ENCODE measurements at regions not wholly inside any gene's neighbourhood (a gene's known extent, or its start where the extent isn't known, plus 50 kb on each side); places are given as distances from the start of the nearest gene placed in this dataset.

- no peak overlapping the region for H3K4me3 ChIP-seq (ENCODE audit: control insufficient read depth, low read depth, low read length)
- TF ChIP-seq, protein P1, sequence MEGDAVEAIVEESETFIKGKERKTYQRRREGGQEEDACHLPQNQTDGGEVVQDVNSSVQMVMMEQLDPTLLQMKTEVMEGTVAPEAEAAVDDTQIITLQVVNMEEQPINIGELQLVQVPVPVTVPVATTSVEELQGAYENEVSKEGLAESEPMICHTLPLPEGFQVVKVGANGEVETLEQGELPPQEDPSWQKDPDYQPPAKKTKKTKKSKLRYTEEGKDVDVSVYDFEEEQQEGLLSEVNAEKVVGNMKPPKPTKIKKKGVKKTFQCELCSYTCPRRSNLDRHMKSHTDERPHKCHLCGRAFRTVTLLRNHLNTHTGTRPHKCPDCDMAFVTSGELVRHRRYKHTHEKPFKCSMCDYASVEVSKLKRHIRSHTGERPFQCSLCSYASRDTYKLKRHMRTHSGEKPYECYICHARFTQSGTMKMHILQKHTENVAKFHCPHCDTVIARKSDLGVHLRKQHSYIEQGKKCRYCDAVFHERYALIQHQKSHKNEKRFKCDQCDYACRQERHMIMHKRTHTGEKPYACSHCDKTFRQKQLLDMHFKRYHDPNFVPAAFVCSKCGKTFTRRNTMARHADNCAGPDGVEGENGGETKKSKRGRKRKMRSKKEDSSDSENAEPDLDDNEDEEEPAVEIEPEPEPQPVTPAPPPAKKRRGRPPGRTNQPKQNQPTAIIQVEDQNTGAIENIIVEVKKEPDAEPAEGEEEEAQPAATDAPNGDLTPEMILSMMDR (IDR thresholded peaks at IDR 0.05; ENCODE audit: control insufficient read depth, insufficient read depth, low read depth, low read length, missing control alignments): no peak
These were observed 171.0 kb upstream of the HS6ST1 start for GRCh38 chr2:128489526-128490273.

GRCh38 chr2:128490321-128490720 lies 171.7 kb upstream of the HS6ST1 start:
- TF ChIP-seq, protein P1 (IDR thresholded peaks at IDR 0.05; ENCODE audit: control insufficient read depth, insufficient read depth, low read depth, low read length, missing control alignments): no peak
- H3K4me3 ChIP-seq (ENCODE audit: control insufficient read depth, low read depth, low read length): no peak overlapping the region

More at GRCh38 chr2:128489526-128490273, 171.0 kb upstream of the HS6ST1 start:
- no peak for DNase-seq (ENCODE audit: low read depth)

GRCh38 chr2:128490881-128491691 lies 172.4 kb upstream of the HS6ST1 start:
- no peak overlapping the region for H3K4me3 ChIP-seq (ENCODE audit: control insufficient read depth, low read depth, low read length)
- DNase-seq (ENCODE audit: low read depth): no peak
- TF ChIP-seq, protein P1 (IDR thresholded peaks at IDR 0.05; ENCODE audit: control insufficient read depth, insufficient read depth, low read depth, low read length, missing control alignments): no peak

More at GRCh38 chr2:128490321-128490720, 171.7 kb upstream of the HS6ST1 start:
- DNase-seq (ENCODE audit: low read depth): no peak

- TF ChIP-seq, protein P1 (IDR thresholded peaks at IDR 0.05; ENCODE audit: control insufficient read depth, insufficient read depth, low read depth, low read length, missing control alignments): no peak
- no peak overlapping the region for H3K4me3 ChIP-seq (ENCODE audit: control insufficient read depth, low read depth, low read length)
- DNase-seq (ENCODE audit: low read depth): no peak
These were observed 173.1 kb upstream of the HS6ST1 start for GRCh38 chr2:128491692-128492244.

DNA sequence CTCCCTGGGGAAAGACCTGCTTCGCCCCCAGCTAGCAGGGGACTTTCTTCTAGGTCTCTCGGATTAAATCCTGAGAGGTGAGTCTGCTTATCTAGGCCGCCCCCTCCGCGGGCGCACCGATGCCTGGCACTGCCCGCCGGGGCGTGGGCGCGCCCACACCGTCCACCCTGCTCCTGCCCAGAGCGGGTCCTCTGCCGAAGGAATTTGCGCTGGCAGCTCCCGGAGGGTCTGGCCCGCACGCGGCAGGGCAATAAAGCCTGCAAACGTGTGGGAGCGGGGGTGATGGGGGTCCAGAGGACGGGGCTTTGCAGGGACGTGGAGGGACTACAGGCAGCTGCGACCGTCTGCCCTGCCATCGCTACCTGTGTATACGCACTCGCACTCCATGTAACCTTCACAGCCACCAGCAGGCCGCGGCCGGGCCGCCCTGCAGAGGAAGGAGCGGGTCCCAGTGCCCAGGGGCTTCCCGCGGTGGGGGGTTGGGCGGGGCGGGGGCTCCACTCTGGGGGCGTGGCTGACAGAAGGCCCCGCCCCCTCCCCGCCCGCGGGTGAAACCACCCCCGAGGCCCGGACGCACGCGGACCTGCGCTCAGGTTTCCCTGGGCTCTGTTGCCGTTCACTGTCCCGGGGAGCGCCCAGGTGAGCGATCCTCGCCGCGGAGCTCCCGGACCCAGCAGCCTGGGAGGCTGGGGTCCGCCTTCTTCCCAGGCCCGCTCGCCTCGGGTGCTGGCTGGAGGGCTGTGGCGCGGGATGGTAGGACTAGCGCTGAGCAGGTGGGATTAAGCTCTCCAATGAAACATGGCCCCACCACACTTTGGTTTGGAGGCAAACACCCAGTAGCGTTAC lies 174.5 kb upstream of the HS6ST1 start:
- DNase-seq (ENCODE audit: low read depth): no peak
- no peak overlapping the region for H3K4me3 ChIP-seq (ENCODE audit: control insufficient read depth, low read depth, low read length)
- TF ChIP-seq, protein P1 (IDR thresholded peaks at IDR 0.05; ENCODE audit: control insufficient read depth, insufficient read depth, low read depth, low read length, missing control alignments): no peak

- DNase-seq (ENCODE audit: low read depth): no peak
- TF ChIP-seq, protein P1 (IDR thresholded peaks at IDR 0.05; ENCODE audit: control insufficient read depth, insufficient read depth, low read depth, low read length, missing control alignments): no peak
- H3K4me3 ChIP-seq (ENCODE audit: control insufficient read depth, low read depth, low read length): no peak overlapping the region
These were observed 175.2 kb upstream of the HS6ST1 start for GRCh38 chr2:128493880-128494279.
